HG03196 (cell line): ENCODE measurements at regions not wholly inside any gene's neighbourhood (a gene's known extent, or its start where the extent isn't known, plus 50 kb on each side); places are given as distances from the start of the nearest gene placed in this dataset.

ENCODE experiments used
- ATAC-seq: cut with Tn5 transposase; IDR thresholded peaks from one replicate; pipeline ENCODE4 v1.9.1; 2021; ENCODE audit not compliant: unreplicated experiment

GRCh38 chr4:181957088-181957487, 286.1 kb upstream of the TENM3 start:
- ATAC-seq = no peak

DNA sequence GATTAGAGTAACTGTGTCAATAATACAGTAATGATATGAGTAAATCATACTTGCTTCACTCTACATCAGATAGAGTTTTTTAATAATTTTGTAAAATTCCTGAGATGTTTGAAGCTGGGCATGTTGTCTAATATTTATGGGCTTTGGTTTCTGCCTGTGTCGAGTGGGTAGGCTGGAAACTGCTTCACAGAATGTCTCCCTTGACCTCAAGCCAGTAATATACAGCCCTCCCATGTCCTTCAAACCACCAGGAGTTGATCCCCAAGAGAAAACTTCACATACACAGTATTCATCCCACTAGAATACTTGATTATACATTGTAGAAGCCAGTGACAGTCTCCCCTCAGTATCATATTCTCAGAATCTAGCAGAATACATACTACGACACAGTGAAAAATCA, 284.8 kb upstream of the TENM3 start:
- no peak for ATAC-seq

DNA sequence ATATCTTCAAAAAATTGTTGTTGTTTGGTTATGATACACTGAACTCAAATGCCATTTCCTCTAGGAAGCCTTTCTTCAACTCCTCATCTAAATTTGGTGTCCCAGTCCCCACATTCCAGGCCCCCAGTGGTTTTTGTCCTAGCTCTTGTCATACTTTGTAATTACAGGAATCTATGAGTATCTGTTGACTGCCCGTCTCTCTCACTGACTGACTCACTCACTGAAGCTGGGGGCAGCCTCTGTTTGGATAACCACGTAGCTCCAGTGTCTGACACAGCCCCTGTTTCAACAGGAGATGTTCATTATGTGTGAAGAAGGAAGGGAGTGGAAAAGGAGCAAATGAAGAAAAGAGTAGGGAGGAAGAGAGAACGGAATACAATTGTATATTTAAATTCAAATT, 284.1 kb upstream of the TENM3 start:
- no peak for ATAC-seq

DNA sequence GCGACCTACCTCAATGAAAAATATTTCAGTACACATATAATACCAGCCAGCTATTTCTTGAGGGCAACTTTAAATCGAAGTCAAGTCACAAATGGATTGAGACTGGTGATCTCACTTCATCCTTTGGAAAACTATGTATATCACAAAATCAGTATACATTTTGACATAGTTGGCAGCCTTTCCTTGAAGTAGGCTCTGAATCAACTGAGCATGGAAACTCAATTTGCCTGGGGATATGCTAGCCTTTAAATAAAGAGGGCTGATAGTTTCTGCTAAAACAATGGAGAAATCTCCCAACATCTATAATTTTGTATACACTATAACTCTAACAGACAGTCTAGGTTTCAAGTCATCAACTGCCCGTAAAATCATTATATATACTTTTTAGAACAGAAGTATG, 282.8 kb upstream of the TENM3 start:
- no peak for ATAC-seq

DNA sequence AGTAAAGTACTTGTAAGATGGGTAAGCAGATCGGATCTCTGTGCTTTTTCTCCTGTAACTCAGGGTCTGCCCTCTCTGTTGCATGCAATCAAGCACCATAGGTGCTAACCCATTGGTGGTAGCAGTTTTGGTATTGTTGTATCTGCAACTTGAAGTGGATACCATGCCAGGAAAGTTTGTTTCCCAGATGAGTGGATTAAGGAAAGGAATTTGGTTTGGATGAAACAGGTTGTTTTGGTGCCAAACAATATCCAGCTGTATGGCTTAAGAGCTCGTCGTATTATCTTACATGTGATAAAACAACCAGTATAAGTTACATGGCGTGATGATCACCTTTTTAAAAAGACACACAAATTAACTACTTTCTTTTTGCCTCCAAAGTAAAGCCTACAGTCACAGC, 280.9 kb upstream of the TENM3 start:
- no peak for ATAC-seq

GRCh38 chr4:181964731-181965130, 278.5 kb upstream of the TENM3 start:
- ATAC-seq = no peak

DNA sequence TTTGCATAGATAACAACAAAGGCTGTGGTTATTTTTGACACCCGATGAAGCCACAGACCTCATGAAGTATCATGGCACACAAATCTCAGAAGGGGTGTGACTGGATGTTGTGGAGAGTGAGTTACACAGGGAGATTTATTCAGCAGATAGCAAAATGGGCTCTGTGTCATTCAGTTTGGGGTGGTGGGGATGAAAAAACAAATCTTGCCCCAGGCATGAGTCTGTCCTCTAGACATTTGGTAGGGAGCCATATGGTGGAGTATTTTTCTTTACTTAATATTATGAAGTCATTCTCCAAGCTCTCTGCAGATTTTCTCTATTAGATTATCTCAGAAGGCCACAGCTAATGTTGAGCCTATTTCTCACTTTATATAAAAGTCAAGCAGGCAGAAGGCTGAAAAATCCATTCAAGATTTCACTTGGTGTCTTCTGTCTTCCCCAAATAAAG, 277.1 kb upstream of the TENM3 start:
- ATAC-seq = no peak

GRCh38 chr4:181967401-181967800, 275.8 kb upstream of the TENM3 start:
- ATAC-seq = no peak

GRCh38 chr4:181968371-181968770, 274.8 kb upstream of the TENM3 start:
- ATAC-seq = no peak

- ATAC-seq = no peak
Observed at GRCh38 chr4:181969151-181969550, 274.1 kb upstream of the TENM3 start.

DNA sequence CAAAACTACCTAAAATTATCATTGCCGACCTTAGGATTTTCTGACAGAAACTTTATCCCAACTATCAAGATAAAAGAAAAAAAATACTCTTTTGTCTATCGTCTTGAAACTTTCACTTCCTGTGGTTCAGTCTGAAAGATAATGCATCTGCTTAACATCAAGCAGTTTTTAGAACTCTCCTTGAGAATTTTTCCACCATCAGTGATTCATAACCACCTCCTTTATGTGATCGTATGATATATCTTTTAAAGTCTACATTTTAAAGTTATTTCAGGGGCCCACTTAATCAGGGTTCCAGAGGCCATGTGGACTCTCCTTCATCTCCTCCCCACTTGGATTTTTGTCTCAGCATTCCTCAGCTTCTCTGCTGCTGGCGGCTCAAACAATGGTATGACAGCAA, 272.8 kb upstream of the TENM3 start:
- no peak for ATAC-seq

- peak; percentile 80 for ATAC-seq
Observed at GRCh38 chr4:181971411-181971810, 271.8 kb upstream of the TENM3 start.

DNA sequence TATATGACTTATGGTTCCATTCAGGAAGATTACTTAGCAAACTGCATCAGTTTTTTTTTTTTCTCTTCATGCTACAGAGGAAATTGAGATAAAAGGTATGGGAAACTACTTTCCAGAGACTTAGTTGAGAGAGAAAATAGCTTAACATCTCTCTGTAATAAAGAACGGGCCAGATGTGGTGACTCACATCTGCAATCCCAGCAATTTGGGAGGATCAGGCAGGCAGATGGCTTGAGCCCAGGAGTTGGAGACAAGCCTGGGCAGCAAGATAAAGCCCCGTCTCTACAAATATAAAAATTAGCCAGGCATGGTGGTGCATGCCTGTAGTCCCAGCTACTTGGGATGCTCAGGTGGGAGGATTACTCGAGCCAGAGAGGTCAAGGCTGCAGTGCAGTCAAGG, 271.2 kb upstream of the TENM3 start:
- ATAC-seq = no peak

DNA sequence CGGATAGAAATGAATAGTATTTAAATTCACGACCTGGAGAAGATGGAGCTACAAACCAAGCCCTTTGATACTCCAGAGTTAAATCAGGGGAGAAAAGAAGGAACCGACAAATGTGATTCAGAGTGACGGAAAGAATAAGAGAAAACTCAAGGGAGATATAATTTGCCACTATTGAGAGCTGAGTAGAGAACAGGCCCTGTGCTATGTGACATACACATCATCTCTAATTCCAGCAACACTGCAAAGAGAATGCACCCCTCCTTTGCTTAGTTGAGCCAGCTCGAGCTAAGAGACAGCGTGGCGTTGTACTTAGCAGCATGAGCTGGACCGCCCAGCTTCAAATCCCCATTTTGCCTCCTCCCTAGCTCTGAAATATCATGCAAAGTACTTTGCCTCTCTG, 266.4 kb upstream of the TENM3 start:
- ATAC-seq = no peak

DNA sequence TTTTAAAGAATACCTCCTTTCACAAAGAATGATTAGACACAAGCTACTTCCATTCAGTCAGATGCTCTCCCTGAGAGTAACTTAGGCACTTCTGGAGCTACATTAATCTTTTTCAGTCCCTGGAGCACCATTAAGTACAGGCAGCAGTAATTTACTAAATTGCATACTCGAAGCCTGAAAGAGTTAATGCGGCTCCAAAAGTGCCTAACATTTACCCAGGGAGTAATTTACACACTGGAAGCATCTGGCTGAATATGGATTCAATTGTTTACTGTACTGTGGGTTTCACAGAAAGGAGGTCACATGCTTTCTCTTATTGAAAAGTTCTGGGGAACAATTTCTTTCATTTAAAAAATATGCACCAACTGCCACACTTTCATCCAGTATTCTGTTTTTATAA, 260.8 kb upstream of the TENM3 start:
- ATAC-seq = no peak

GRCh38 chr4:181982856-181983255, 260.3 kb upstream of the TENM3 start:
- no peak for ATAC-seq

GRCh38 chr4:181987392-181987791, 255.8 kb upstream of the TENM3 start:
- ATAC-seq = no peak

DNA sequence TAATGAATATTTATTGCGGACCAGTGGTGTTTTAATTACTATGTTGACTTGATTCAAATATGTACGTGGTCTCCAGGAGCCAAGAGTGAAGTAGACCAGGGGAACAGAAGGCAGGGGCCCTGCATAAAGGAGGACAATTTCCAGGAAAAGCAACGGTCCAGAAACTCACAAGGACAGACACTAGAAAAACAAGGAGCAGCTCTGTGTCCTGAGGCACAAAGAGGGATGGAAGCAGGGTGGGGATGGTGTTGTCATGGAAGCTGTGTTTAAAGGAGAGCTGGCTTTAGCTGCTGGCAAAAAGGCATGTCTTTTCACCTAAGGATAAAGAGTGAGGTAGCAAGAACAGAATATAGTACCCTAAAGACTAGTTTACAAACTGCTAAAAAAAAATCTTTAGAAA, 254.1 kb upstream of the TENM3 start:
- no peak for ATAC-seq

DNA sequence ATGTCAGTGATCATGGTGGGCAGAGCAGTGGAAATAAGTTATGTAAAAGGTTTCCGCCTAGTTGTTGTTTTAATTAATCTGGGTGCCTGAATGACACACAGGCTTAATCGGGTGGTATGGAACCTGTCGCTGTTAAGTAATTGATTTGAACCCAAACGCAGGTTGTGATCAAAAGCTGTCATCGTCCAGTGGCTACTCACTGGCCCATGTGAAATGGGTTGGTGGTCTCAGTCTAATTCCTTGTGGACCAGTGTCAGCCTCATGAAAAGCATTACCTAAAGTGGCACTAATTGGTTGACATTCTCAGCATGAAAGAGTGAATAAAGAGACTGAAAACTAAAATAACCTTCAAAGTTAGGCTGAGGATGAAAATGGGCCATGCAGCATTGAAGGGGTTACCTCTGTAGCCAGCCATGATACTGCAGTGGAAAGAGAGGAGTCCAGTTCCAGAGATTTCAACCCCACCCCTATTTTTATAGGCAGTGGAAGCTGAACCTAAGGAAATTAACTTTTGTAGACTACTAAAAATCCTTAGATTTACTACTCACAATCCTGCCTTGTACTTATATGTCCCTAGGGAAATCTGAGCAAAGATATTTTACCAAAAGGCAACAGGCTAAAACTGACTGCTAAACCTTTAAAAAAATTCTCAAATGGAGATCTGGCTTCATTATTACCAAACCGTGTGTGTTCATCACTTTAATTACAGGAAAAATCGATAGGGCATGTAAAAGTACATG, 251.7 kb upstream of the TENM3 start:
- no peak for ATAC-seq

GRCh38 chr4:181998398-181999295, 244.6 kb upstream of the TENM3 start:
- no peak for ATAC-seq

DNA sequence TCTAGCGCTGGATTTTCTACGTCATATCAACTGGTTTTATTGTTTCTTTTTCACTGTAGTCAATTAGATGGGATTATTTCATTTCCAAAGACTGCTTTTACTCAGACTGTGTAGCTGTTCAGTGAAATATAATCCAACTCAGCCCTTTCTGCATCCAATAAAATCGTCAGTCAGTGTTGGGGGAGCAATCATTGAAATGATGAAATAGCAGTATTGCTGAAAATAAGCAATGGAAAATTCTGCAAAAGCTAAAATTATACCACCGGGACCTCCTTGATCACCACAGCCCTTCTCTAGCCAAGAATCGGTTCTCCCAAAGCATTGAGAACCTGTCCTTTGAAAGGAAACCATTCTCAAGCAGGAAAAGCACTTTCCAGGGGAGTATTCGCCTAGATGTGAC, 243.1 kb upstream of the TENM3 start:
- ATAC-seq = no peak

DNA sequence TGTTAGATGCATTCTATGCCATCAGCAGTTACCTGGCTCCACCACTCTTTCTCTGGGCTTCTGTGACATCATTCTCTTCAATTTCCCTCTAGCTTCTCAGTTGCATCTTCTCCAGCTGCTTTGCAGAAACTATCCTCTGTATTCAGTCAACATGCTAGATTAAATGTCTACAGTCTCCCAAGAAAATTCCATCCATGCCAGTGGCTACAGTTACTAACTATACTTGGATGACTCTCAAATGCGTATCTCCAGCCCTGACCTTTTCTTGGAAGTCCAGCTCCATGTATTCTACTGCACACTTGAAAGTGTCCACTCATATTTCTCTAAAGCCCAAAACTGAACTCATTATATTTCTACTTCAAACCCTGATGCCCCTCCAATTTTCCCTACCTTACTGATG, 232.3 kb upstream of the TENM3 start:
- ATAC-seq = no peak
